ENCODE measurements at regions not wholly inside any gene's neighbourhood (a gene's known extent, or its start where the extent isn't known, plus 50 kb on each side); places are given as distances from the start of the nearest gene placed in this dataset.
"Not testable (repeated sequence)": the region's sequence is repeated elsewhere in the genome, so short reads cannot be mapped to it uniquely, and the experiment has no call there.

DNA sequence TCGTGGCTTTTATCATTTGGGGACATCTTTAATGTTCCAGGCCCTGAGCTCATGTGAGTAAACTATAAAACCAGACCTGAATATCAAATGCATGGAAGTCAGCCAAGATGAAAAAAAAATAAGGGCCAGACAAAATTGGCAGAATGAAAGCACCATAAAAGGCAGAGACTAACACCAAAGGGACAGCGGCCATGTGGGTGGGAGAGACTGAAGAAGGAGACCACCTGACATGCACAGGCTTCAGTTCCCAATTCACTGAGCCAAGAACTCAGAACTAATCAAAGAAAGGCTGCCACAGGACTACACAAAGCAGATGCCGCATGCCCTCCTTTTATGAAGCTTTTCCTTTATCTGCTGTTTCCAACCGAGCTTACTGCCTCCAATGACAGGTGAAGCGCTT, 267.1 kb downstream of the RAD51AP2 start:
- Histone ChIP-seq H3K4me3 (no peak overlapping the region), H3K9me3 (no peaks in the 10 kb centered on the region), H3K36me3 (no peaks in the 10 kb centered on the region), H3K27me3 (no peaks in the 10 kb centered on the region)
- no peak for DNase-seq

GRCh38 chr2:17249249-17249648, 269.0 kb downstream of the RAD51AP2 start:
- no peaks in the 10 kb centered on the region for H3K36me3 ChIP-seq
- DNase-seq: no peak

GRCh38 chr2:17245906-17246305, 272.3 kb downstream of the RAD51AP2 start:
- no peak for DNase-seq
- no peaks in the 10 kb centered on the region for H3K9me3 ChIP-seq
- H3K36me3 ChIP-seq: no peaks in the 10 kb centered on the region
- no peak overlapping the region for H3K4me3 ChIP-seq
- no peaks in the 10 kb centered on the region for H3K27me3 ChIP-seq

More at GRCh38 chr2:17249249-17249648, 269.0 kb downstream of the RAD51AP2 start:
- Histone ChIP-seq H3K4me3 (no peak overlapping the region), H3K9me3 (no peaks in the 10 kb centered on the region), H3K27me3 (no peaks in the 10 kb centered on the region)

DNA sequence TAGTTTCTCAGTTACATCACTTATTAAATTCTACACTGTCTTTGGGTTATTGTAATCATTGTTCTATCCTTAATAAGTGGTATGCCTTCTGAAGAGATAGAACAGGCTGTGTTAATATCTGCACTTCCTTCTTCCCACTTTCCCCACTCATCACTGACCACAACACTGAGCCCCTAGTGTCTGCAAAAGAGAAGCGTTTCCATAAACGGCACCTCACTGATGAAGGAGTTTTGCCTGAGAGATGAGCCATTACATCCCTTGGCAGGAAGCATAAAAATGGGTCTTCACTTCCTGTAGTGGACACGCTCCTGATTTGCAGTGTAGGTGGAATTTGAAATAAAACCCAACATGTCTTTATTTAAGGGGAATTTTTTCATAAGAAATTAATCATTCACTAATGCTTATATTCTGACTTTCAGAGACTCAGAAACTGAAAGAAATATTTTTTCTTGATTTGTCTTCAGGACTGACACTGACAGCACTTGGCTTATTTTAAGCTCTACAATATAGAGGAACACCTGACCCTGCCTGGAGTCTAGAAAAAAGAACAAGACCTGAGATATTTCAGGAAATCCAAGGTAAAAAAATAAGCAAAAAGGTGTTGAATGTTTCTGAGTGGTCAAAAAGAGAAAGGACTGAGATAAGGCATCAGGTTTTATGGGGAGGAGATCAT, 275.3 kb downstream of the RAD51AP2 start:
- H3K4me3 ChIP-seq: no peak overlapping the region
- no peaks in the 10 kb centered on the region for H3K9me3 ChIP-seq
- no peaks in the 10 kb centered on the region for H3K36me3 ChIP-seq
- no peak for DNase-seq
- H3K27me3 ChIP-seq: no peaks in the 10 kb centered on the region

- no peaks in the 10 kb centered on the region for H3K27me3 ChIP-seq
- H3K9me3 ChIP-seq: no peaks in the 10 kb centered on the region
- DNase-seq: no peak
- H3K4me3 ChIP-seq: no peak overlapping the region
- H3K36me3 ChIP-seq: no peaks in the 10 kb centered on the region
Observed at GRCh38 chr2:17239550-17239949, 278.7 kb downstream of the RAD51AP2 start.

- Histone ChIP-seq H3K9me3 (no peaks in the 10 kb centered on the region), H3K4me3 (no peak overlapping the region), H3K36me3 (no peaks in the 10 kb centered on the region), H3K27me3 (no peaks in the 10 kb centered on the region)
- DNase-seq: no peak
Observed at GRCh38 chr2:17235167-17235566, 283.1 kb downstream of the RAD51AP2 start.

DNA sequence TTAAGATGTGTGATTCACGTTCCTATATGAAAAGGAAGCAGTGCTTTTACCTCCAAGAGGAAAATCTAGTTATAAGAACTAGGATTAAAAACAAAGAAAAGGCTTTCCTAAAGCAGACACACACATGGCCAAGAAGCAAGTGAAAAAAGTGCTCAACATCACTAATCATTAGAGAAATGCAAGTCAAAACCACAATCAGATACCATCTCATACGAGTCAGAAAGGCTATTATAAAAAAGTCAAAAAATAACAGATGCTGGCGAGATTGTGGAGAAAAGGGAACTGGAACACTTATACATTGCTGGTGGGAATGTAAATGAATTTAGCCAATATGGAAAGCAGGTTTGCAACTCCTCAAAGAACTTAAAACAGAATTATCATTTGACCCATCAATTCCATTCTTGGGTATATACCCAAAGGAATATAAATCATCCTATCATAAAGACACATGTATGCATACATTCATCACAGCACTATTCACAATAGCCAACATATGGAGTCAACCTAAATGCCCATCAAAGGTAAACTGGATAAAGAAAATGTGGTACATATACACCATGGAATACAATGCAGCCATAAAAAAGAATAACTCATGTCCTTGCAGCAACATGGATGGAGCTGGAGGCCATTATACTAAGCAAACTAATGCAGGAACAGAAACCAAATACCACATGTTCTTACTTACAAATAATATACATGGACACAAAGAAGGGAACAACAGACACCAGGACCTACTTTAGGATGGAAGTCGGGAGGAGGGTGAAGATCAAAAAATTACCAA, 285.3 kb downstream of the RAD51AP2 start:
- no peaks in the 10 kb centered on the region for H3K36me3 ChIP-seq

GRCh38 chr2:17231394-17231965, 286.8 kb downstream of the RAD51AP2 start:
- no peak for DNase-seq
- Histone ChIP-seq H3K36me3 (no peaks in the 10 kb centered on the region), H3K9me3 (no peaks in the 10 kb centered on the region), H3K27me3 (no peaks in the 10 kb centered on the region), H3K4me3 (no peak overlapping the region)

More for the DNA sequence above, 285.3 kb downstream of the RAD51AP2 start:
- H3K4me3 ChIP-seq: no peak overlapping the region
- no peaks in the 10 kb centered on the region for H3K9me3 ChIP-seq
- no peak for DNase-seq
- H3K27me3 ChIP-seq: no peaks in the 10 kb centered on the region

- Histone ChIP-seq H3K9me3 (no peaks in the 10 kb centered on the region), H3K27me3 (no peaks in the 10 kb centered on the region), H3K4me3 (no peak overlapping the region), H3K36me3 (no peaks in the 10 kb centered on the region)
- no peak for DNase-seq
Observed at GRCh38 chr2:17229414-17229813, 288.8 kb downstream of the RAD51AP2 start.

DNA sequence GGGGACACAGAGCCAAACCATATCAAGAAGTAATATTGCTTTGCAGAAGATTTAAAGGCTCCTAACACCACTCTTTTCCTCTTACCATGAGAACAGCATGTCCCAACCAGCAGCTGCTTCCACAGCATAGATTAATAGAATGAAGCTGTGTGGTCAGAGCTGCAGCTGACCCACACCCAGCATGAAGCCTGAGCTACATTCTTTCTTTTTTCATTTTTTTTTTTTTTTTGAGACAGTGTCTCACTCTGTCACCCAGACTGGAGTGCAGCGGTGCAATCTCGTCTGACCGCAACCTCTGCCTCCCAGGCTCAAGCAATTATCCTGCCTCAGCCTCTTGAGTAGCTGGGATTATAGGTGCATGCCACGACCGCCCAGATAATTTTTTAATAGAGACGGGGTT, 289.8 kb downstream of the RAD51AP2 start:
- Histone ChIP-seq H3K4me3 (no peak overlapping the region), H3K36me3 (no peaks in the 10 kb centered on the region), H3K9me3 (no peaks in the 10 kb centered on the region), H3K27me3 (no peaks in the 10 kb centered on the region)
- no peak for DNase-seq

DNA sequence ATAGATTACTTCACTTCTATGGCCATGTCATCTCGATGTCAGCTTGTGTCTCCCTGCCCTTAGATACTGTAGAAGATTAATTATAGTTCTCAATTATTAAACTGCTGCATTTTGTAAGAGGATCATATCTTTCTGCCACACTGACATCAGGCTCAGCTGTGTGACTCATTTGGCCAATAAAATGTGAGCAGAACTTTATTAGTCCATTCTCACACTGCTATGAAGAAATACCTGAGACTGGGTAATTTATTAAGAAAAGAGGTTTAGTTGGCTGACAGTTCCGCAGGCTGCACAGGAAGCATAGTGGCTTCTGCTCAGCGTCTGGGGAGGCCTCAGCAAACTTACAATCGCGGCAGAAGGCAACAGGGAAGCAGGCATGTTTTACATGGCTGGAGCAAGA, 290.4 kb downstream of the RAD51AP2 start:
- no peak for DNase-seq
- H3K4me3 ChIP-seq: no peak overlapping the region
- H3K36me3 ChIP-seq: no peaks in the 10 kb centered on the region
- H3K9me3 ChIP-seq: no peaks in the 10 kb centered on the region
- H3K27me3 ChIP-seq: no peaks in the 10 kb centered on the region

DNA sequence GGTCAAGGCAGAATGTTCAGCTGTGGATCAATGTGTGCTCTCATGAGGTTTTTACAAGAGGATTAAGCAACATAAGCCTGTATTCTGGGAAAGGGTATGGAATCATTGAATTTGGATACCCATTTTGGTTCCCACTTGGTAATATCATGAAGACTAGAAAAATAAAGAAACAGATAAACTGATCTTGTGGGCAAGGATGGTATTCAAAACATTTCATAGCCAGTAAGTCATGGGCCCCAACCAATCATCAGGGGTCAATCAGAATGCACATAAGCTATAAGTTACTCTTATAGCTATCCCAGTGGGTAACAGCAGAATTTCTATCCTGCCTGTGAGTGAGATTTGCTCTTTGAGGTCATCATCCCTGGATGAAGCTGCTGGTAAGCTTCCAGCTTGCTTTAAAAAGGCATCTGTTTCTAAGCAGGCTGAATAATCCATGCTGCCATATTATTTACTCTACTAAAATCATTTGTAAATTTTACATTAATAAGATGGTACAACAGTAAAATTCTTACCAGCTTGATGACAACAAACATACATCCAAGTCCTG, 291.2 kb downstream of the RAD51AP2 start:
- Histone ChIP-seq H3K4me3 (no peak overlapping the region), H3K27me3 (no peaks in the 10 kb centered on the region), H3K9me3 (no peaks in the 10 kb centered on the region), H3K36me3 (no peaks in the 10 kb centered on the region)
- no peak for DNase-seq

GRCh38 chr2:17223211-17223610, 295.0 kb downstream of the RAD51AP2 start:
- Histone ChIP-seq H3K9me3 (no peaks in the 10 kb centered on the region), H3K36me3 (no peaks in the 10 kb centered on the region), H3K4me3 (no peak overlapping the region), H3K27me3 (no peaks in the 10 kb centered on the region)
- no peak for DNase-seq

- no peak for DNase-seq
- Histone ChIP-seq H3K4me3 (no peak overlapping the region), H3K9me3 (no peaks in the 10 kb centered on the region), H3K27me3 (no peaks in the 10 kb centered on the region), H3K36me3 (no peaks in the 10 kb centered on the region)
Observed at GRCh38 chr2:17208511-17208910, 309.7 kb downstream of the RAD51AP2 start.

- H3K4me3 ChIP-seq: no peak overlapping the region
- H3K9me3 ChIP-seq: no peaks in the 10 kb centered on the region
- H3K36me3 ChIP-seq: no peaks in the 10 kb centered on the region
- DNase-seq: no peak
- H3K27me3 ChIP-seq: no peaks in the 10 kb centered on the region
Observed at GRCh38 chr2:17206771-17207170, 311.5 kb downstream of the RAD51AP2 start.

GRCh38 chr2:17204214-17204613, 314.0 kb downstream of the RAD51AP2 start:
- not testable (repeated sequence) for H3K27me3 ChIP-seq, H3K9me3 ChIP-seq, H3K4me3 ChIP-seq, H3K36me3 ChIP-seq, DNase-seq

DNA sequence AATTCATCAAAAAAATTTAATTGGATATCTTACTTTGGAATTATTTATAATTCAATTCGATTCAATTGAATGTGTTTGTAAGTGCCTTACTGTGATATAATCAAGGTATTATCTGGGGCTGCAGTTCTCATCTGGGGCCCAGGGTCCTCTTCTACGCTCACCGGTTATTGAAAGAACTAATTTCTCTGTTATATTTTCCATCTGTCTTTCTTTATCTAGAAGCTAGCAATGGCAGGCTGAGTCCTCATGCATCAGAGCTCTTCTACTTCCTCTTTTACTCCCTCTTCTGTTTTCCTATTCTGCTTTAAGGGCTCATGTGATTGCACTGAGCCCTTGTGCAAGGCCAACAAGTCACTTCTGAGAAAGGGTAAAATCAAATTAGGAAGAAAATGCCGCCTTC, 315.6 kb downstream of the RAD51AP2 start:
- not testable (repeated sequence) for H3K27me3 ChIP-seq, DNase-seq, H3K9me3 ChIP-seq, H3K4me3 ChIP-seq, H3K36me3 ChIP-seq
